CD14-positive monocyte (primary cell): ENCODE measurements at regions not wholly inside any gene's neighbourhood (a gene's known extent, or its start where the extent isn't known, plus 50 kb on each side); places are given as distances from the start of the nearest gene placed in this dataset.

ENCODE experiments used
- DNase-seq, 3 donors: peaks; one replicate each; pipeline ENCODE4 v3.0.0-alpha.2; 2011 to 2022
- H2AFZ ChIP-seq: 2 replicates; pipeline ENCODE4 v1.6.0; 2012; ENCODE audit warnings: mild to moderate bottlenecking, low read depth, low read length, inconsistent platforms; ENCODE audit not compliant: insufficient read depth, poor library complexity, severe bottlenecking
- H3K27ac ChIP-seq, 2 donors: 1 replicate in 1 of 2; 2 replicates in 1 of 2; pipeline ENCODE4 v1.5.1; 2012 to 2013; ENCODE audit warnings: low read length in 2 of 2, control low read depth in 1 of 2, inconsistent platforms in 1 of 2, low read depth in 1 of 2, mild to moderate bottlenecking in 1 of 2
- H3K27me3 ChIP-seq, 2 donors: one replicate each; pipeline versions ENCODE4 v1.6.0 to v1.6.1; 2011 to 2013; ENCODE audit warnings: low read length in 2 of 2; ENCODE audit not compliant: control insufficient read depth in 2 of 2, insufficient read depth in 2 of 2
- H3K36me3 ChIP-seq, 2 donors: replicated peaks in 1 of 2; 1 replicate in 1 of 2; 2 replicates in 1 of 2; pipeline versions ENCODE4 v1.5.1 to v1.6.1; 2012 to 2013; ENCODE audit warnings: low read length in 2 of 2, control low read depth in 1 of 2, inconsistent platforms in 1 of 2, mild to moderate bottlenecking in 1 of 2; ENCODE audit not compliant: insufficient read depth in 2 of 2, control insufficient read depth in 1 of 2
- H3K4me1 ChIP-seq, 2 donors: 1 replicate in 1 of 2; 2 replicates in 1 of 2; pipeline versions ENCODE4 v1.5.1 to v1.6.1; 2012 to 2013; ENCODE audit warnings: low read length in 2 of 2, control low read depth in 1 of 2, inconsistent platforms in 1 of 2, mild to moderate bottlenecking in 1 of 2, moderate library complexity in 1 of 2; ENCODE audit not compliant: insufficient read depth in 2 of 2, control insufficient read depth in 1 of 2
- H3K4me2 ChIP-seq: replicated peaks from 2 replicates; pipeline ENCODE3; 2012; ENCODE audit warnings: low read length, moderate library complexity, mild to moderate bottlenecking; ENCODE audit not compliant: poor library complexity, severe bottlenecking; ENCODE audit errors: extremely low read depth
- H3K4me3 ChIP-seq, 3 experiments: fragments of 200-600 bp in 1 of 3; sonication (generic) in 1 of 3; replicated peaks in 1 of 3; 1 replicate in 2 of 3; 2 replicates in 1 of 3; pipeline ENCODE4 v1.5.1; 2011 to 2013; ENCODE audit warnings: low read length in 3 of 3, mild to moderate bottlenecking in 3 of 3, control low read depth in 2 of 3, low read depth in 2 of 3, inconsistent platforms in 1 of 3, moderate library complexity in 1 of 3
- H3K79me2 ChIP-seq: 2 replicates; pipeline ENCODE4 v1.6.0; 2012; ENCODE audit warnings: mild to moderate bottlenecking, control low read depth, inconsistent platforms, low read length, moderate library complexity; ENCODE audit not compliant: insufficient read depth
- H3K9ac ChIP-seq: 2 replicates; pipeline ENCODE4 v1.6.0; 2017; ENCODE audit warnings: low read length, mild to moderate bottlenecking; ENCODE audit not compliant: insufficient read depth, poor library complexity, severe bottlenecking
- H3K9me3 ChIP-seq, 2 donors: replicated peaks in 1 of 2; 1 replicate in 1 of 2; 2 replicates in 1 of 2; pipeline versions ENCODE4 v1.5.1 to v1.6.1; 2012 to 2013; ENCODE audit warnings: low read length in 2 of 2, control low read depth in 1 of 2; ENCODE audit not compliant: control insufficient read depth in 1 of 2, insufficient read depth in 1 of 2
- H4K20me1 ChIP-seq: 2 replicates; pipeline ENCODE4 v1.6.0; 2012; ENCODE audit warnings: mild to moderate bottlenecking, low read length, control low read depth, moderate library complexity; ENCODE audit not compliant: insufficient read depth
- H3K27ac Mint-ChIP-seq, 7 donors: one replicate each; pipeline ENCODE4 v1.8.0; 2020; ENCODE audit warnings: mild to moderate bottlenecking in 7 of 7, mixed read lengths in 7 of 7, moderate library complexity in 6 of 7, inconsistent platforms in 2 of 7
- H3K27me3 Mint-ChIP-seq, 3 donors: one replicate each; pipeline ENCODE4 v1.8.0; 2021 to 2022; ENCODE audit warnings: low read depth in 3 of 3, mild to moderate bottlenecking in 3 of 3, mixed read lengths in 3 of 3, moderate library complexity in 3 of 3, inconsistent platforms in 1 of 3
- H3K36me3 Mint-ChIP-seq, 2 donors: one replicate each; pipeline ENCODE4 v1.8.0; 2020; ENCODE audit warnings: mixed read lengths in 2 of 2, inconsistent platforms in 1 of 2, mild to moderate bottlenecking in 1 of 2
- H3K4me1 Mint-ChIP-seq: one replicate; pipeline ENCODE4 v1.8.0; 2020; ENCODE audit warnings: mild to moderate bottlenecking, mixed read lengths
- H3K4me3 Mint-ChIP-seq, 2 donors: one replicate each; pipeline ENCODE4 v1.8.0; 2020; ENCODE audit warnings: mild to moderate bottlenecking in 2 of 2, mixed read lengths in 2 of 2, moderate library complexity in 1 of 2
- H3K9me3 Mint-ChIP-seq, 7 donors: one replicate each; pipeline ENCODE4 v1.8.0; 2020 to 2022; ENCODE audit warnings: mixed read lengths in 7 of 7, mild to moderate bottlenecking in 6 of 7, moderate library complexity in 6 of 7, inconsistent platforms in 2 of 7
- CTCF ChIP-seq: fragments of 200-600 bp; IDR thresholded peaks from one replicate; pipeline ENCODE4 v1.8.0; 2022; ENCODE audit warnings: antibody characterized with exemption, mild to moderate bottlenecking
- WGBS: methylation state at CpG from one replicate; pipeline ENCODE4 v1.1.5; 2013; ENCODE audit warnings: missing lambda C conversion rate; ENCODE audit not compliant: insufficient coverage; 5-methylcytosine and 5-hydroxymethylcytosine counted together
- intact Hi-C, 2 donors: fragments of 100-400 bp; cut with micrococcal nuclease; formaldehyde crosslinking; loops; one replicate each; pipeline versions ENCODE4 v1.15.0 to v1.15.1; 2023

GRCh38 chr5:29304545-29304944 is 1888.9 kb upstream of the CDH6 start:
- H3K36me3 Mint-ChIP-seq = no peaks in the 10 kb centered on the region
- Histone ChIP-seq H3K27me3 (no peaks in the 10 kb centered on the region), H3K79me2 (no peaks in the 10 kb centered on the region), H3K4me1 (no peaks in the 10 kb centered on the region), H3K4me2 (no peak overlapping the region), H3K4me3 (no peak overlapping the region), H2AFZ (no peak overlapping the region), H4K20me1 (no peaks in the 10 kb centered on the region), H3K36me3 (no peaks in the 10 kb centered on the region), H3K27ac (no peak overlapping the region), H3K9me3 (peaks cover 5 to 13% of the 10 kb centered on the region in 2 donors), H3K9ac (no peak overlapping the region)
- no peak for DNase-seq
- H3K4me3 Mint-ChIP-seq = no peak overlapping the region
- no peaks in the 10 kb centered on the region for H3K4me1 Mint-ChIP-seq
- no peaks in the 10 kb centered on the region for H3K27me3 Mint-ChIP-seq
- WGBS = no CpG with 5 or more reads among the region's 3 CpGs
- no peak for TF ChIP-seq CTCF
- intact Hi-C loops = no loop called here
- peaks cover 0 to 8% (median 4%) of the 10 kb centered on the region in 7 donors for H3K9me3 Mint-ChIP-seq
- no peak overlapping the region for H3K27ac Mint-ChIP-seq

GRCh38 chr5:29296548-29296947 is 1896.9 kb upstream of the CDH6 start:
- H3K9ac ChIP-seq = no peak overlapping the region
- H3K4me1 ChIP-seq = no peaks in the 10 kb centered on the region
- H4K20me1 ChIP-seq = no peaks in the 10 kb centered on the region
- H2AFZ ChIP-seq = no peak overlapping the region
- WGBS = 95% methylated on average over 21 of the region's 21 CpGs
- peaks cover 6 to 24% (median 11%) of the 10 kb centered on the region in 7 donors for H3K9me3 Mint-ChIP-seq
- H3K4me2 ChIP-seq = no peak overlapping the region
- no peaks in the 10 kb centered on the region for H3K4me1 Mint-ChIP-seq
- peaks cover 0 to 1% (median 0%) of the 10 kb centered on the region in 3 donors for H3K27me3 Mint-ChIP-seq
- no peak for TF ChIP-seq CTCF
- H3K4me3 ChIP-seq = no peak overlapping the region
- intact Hi-C loops = no loop called here
- no peak overlapping the region for H3K27ac Mint-ChIP-seq
- H3K27ac ChIP-seq = no peak overlapping the region
- H3K79me2 ChIP-seq = no peaks in the 10 kb centered on the region
- H3K27me3 ChIP-seq = no peaks in the 10 kb centered on the region
- no peaks in the 10 kb centered on the region for H3K36me3 ChIP-seq
- DNase-seq = no peak
- H3K36me3 Mint-ChIP-seq = no peaks in the 10 kb centered on the region
- H3K4me3 Mint-ChIP-seq = no peak overlapping the region
- H3K9me3 ChIP-seq = peaks cover 0 to 27% of the 10 kb centered on the region in 2 donors
